Upper lobe of right lung (tissue), 1 donor: ENCODE measurements at regions not wholly inside any gene's neighbourhood (a gene's known extent, or its start where the extent isn't known, plus 50 kb on each side); places are given as distances from the start of the nearest gene placed in this dataset.

ENCODE experiments used
- ATAC-seq: fragments of 200-7000 bp; cut with Tn5 transposase; one replicate; pipeline ENCODE4 v1.9.1; 2020; ENCODE audit warnings: mild to moderate bottlenecking, moderate library complexity
- DNase-seq: peaks from one replicate; pipeline ENCODE4 v3.0.0-alpha.2; 2020
- H3K27ac ChIP-seq: fragments of 200-600 bp; one replicate; pipeline ENCODE4 v1.8.0; 2022
- H3K27me3 ChIP-seq: fragments of 200-600 bp; one replicate; pipeline ENCODE4 v1.8.0; 2022; ENCODE audit warnings: mild to moderate bottlenecking
- H3K36me3 ChIP-seq: fragments of 200-600 bp; one replicate; pipeline ENCODE4 v1.8.0; 2022
- H3K4me1 ChIP-seq: fragments of 200-600 bp; one replicate; pipeline ENCODE4 v1.8.0; 2022
- H3K4me3 ChIP-seq: fragments of 200-600 bp; one replicate; pipeline ENCODE4 v1.8.0; 2022; ENCODE audit warnings: mild to moderate bottlenecking
- H3K9me3 ChIP-seq: fragments of 200-600 bp; one replicate; pipeline ENCODE4 v1.8.0; 2022
- CTCF ChIP-seq: fragments of 200-600 bp; IDR thresholded peaks from one replicate; pipeline ENCODE4 v1.8.0; 2022; ENCODE audit warnings: antibody characterized with exemption
- intact Hi-C: fragments of 100-400 bp; cut with DNase I; formaldehyde crosslinking; loops from one replicate; pipeline ENCODE4 v1.11.0; 2022
- donor health status: DM: no; HTN: yes; CAD: no; lungs with severe emphysema.

- Histone ChIP-seq H3K27ac (no peak overlapping the region), H3K9me3 (no peaks in the 10 kb centered on the region), H3K27me3 (no peaks in the 10 kb centered on the region), H3K36me3 (no peaks in the 10 kb centered on the region), H3K4me1 (no peaks in the 10 kb centered on the region), H3K4me3 (no peak overlapping the region)
- TF ChIP-seq CTCF = no peak
- no peak for ATAC-seq
- intact Hi-C loops = no loop called here
- no peak for DNase-seq
Measured at GRCh38 chr1:167152192-167152876, 58.5 kb downstream of the STYXL2 start.

- no peak overlapping the region for H3K27ac ChIP-seq
- no peaks in the 10 kb centered on the region for H3K27me3 ChIP-seq
- H3K9me3 ChIP-seq = no peaks in the 10 kb centered on the region
- intact Hi-C loops = no loop called here
- H3K4me1 ChIP-seq = no peaks in the 10 kb centered on the region
- H3K4me3 ChIP-seq = no peak overlapping the region
- no peaks in the 10 kb centered on the region for H3K36me3 ChIP-seq
- DNase-seq = no peak
- ATAC-seq = no peak
- no peak for TF ChIP-seq CTCF
Measured at GRCh38 chr1:167156466-167156865, 62.6 kb downstream of the STYXL2 start.

GRCh38 chr1:167157114-167157513 is 63.2 kb downstream of the STYXL2 start:
- TF ChIP-seq CTCF = no peak
- no peak overlapping the region for H3K4me3 ChIP-seq
- no peaks in the 10 kb centered on the region for H3K9me3 ChIP-seq
- H3K27ac ChIP-seq = no peak overlapping the region
- intact Hi-C loops = no loop called here
- H3K4me1 ChIP-seq = no peaks in the 10 kb centered on the region
- ATAC-seq = no peak
- no peak for DNase-seq
- no peaks in the 10 kb centered on the region for H3K27me3 ChIP-seq
- H3K36me3 ChIP-seq = no peaks in the 10 kb centered on the region

GRCh38 chr1:167158111-167158812 is 62.4 kb upstream of the POU2F1 start:
- Histone ChIP-seq H3K36me3 (no peaks in the 10 kb centered on the region), H3K4me1 (no peaks in the 10 kb centered on the region), H3K27ac (no peak overlapping the region), H3K9me3 (no peaks in the 10 kb centered on the region), H3K27me3 (no peaks in the 10 kb centered on the region), H3K4me3 (no peak overlapping the region)
- TF ChIP-seq CTCF = no peak
- ATAC-seq (no peak), DNase-seq (no peak)
- intact Hi-C loops = no loop called here

GRCh38 chr1:167158813-167159275 is 61.8 kb upstream of the POU2F1 start:
- no peak for ATAC-seq

More at GRCh38 chr1:167158813-167159275, 61.8 kb upstream of the POU2F1 start:
- intact Hi-C loops = no loop called here
- Histone ChIP-seq H3K4me1 (no peaks in the 10 kb centered on the region), H3K27me3 (no peaks in the 10 kb centered on the region), H3K9me3 (no peaks in the 10 kb centered on the region), H3K27ac (no peak overlapping the region), H3K4me3 (no peak overlapping the region), H3K36me3 (no peaks in the 10 kb centered on the region)
- TF ChIP-seq CTCF = no peak
- DNase-seq = no peak
